HFF-Myc (cell line): ENCODE measurements at regions not wholly inside any gene's neighbourhood (a gene's known extent, or its start where the extent isn't known, plus 50 kb on each side); places are given as distances from the start of the nearest gene placed in this dataset.
"Not testable (repeated sequence)": the region's sequence is repeated elsewhere in the genome, so short reads cannot be mapped to it uniquely, and the experiment has no call there.

Experiments used
- DNase-seq: peaks from one replicate; pipeline ENCODE4 v3.0.0-alpha.2; 2011; ENCODE audit warnings: low read depth; ENCODE audit errors: extremely low read depth
- H3K4me3 ChIP-seq: replicated peaks from 2 replicates; pipeline ENCODE4 v1.5.1; 2011; ENCODE audit warnings: low read depth, mild to moderate bottlenecking, control low read depth, low read length
- CTCF ChIP-seq: IDR thresholded peaks from 2 replicates; pipeline ENCODE4 v1.5.1; 2012; ENCODE audit warnings: mild to moderate bottlenecking, low read depth, low read length, control low read depth; ENCODE audit errors: missing control alignments

GRCh38 chr13:90320664-90321063 is 1026.8 kb upstream of the MIR17HG start:
- H3K4me3 ChIP-seq, result no peak overlapping the region
- no peak for DNase-seq
- TF ChIP-seq CTCF, result no peak

GRCh38 chr13:90321281-90321931 is 1026.1 kb upstream of the MIR17HG start:
- DNase-seq, result no peak
- TF ChIP-seq CTCF, result no peak
- H3K4me3 ChIP-seq, result no peak overlapping the region

GRCh38 chr13:90329641-90330040 is 1017.8 kb upstream of the MIR17HG start:
- no peak overlapping the region for H3K4me3 ChIP-seq
- no peak for TF ChIP-seq CTCF
- no peak for DNase-seq

- H3K4me3 ChIP-seq, result no peak overlapping the region
- no peak for DNase-seq
- TF ChIP-seq CTCF, result no peak
These were observed 1015.5 kb upstream of the MIR17HG start for GRCh38 chr13:90331974-90332373.

- no peak for TF ChIP-seq CTCF
- no peak for DNase-seq
- H3K4me3 ChIP-seq, result no peak overlapping the region
These were observed 1011.0 kb upstream of the MIR17HG start for GRCh38 chr13:90336507-90336906.

GRCh38 chr13:90341348-90341747 is 1006.1 kb upstream of the MIR17HG start:
- not testable (repeated sequence) for H3K4me3 ChIP-seq, DNase-seq

- H3K4me3 ChIP-seq, DNase-seq: not testable (repeated sequence)
These were observed 998.9 kb upstream of the MIR17HG start for GRCh38 chr13:90348477-90349136.

GRCh38 chr13:90352763-90353162 is 994.7 kb upstream of the MIR17HG start:
- no peak overlapping the region for H3K4me3 ChIP-seq
- no peak for TF ChIP-seq CTCF

More at GRCh38 chr13:90352763-90353162, 994.7 kb upstream of the MIR17HG start:
- no peak for DNase-seq
